ENCODE measurements at regions not wholly inside any gene's neighbourhood (a gene's known extent, or its start where the extent isn't known, plus 50 kb on each side); places are given as distances from the start of the nearest gene placed in this dataset.
"Not testable (repeated sequence)": the region's sequence is repeated elsewhere in the genome, so short reads cannot be mapped to it uniquely, and the experiment has no call there.

DNA sequence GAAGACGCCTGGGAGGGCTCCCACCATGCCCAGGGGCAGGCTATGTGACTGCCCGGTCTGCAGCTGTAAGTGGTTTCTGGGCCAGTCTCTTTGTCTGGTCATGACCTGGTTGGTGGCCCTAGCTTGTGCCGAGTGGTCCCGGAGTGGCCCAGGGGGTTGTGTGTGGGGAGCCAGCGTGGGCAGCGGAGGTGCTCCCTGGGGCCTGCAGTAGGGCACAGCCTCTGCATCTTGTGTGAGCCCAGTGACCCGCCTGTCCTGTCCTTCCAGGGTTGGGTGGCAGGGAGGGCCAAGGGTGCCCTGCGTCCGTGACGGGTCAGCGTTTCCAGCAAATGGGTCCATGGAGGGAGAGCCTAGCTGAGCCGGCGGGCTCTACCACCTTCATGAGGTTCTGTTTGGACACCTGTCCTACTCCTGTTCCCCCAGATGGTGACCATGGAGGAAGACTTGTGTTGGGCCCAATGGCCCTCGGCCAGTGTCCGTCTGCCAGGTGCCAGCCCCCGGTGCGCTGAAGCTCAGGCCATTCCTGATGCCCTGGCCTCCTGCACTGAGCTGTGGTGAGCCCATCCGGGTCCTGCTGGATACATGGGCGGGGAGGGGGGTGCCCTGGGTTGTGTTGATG lies 215.4 kb downstream of the SNRPN start:
- DNase-seq (ENCODE audit: low spot score) = no peak

DNA sequence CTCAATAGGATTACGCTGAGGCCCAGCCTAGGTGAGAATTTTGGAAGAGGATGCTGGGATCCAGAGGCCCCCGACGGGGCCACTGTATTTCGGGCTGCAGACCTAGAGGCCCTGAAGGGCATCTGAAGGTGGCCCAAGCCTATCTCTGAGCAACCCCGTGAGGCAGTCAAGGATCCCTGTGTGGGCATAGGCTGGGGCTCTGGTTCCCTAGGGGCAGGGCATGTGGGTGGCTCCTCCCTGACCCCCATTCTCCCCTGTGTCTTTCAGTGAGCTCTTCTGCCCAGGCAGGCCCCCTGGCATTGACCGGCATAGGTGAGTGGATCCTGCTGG lies 216.0 kb downstream of the SNRPN start:
- DNase-seq (ENCODE audit: low spot score) = no peak

DNA sequence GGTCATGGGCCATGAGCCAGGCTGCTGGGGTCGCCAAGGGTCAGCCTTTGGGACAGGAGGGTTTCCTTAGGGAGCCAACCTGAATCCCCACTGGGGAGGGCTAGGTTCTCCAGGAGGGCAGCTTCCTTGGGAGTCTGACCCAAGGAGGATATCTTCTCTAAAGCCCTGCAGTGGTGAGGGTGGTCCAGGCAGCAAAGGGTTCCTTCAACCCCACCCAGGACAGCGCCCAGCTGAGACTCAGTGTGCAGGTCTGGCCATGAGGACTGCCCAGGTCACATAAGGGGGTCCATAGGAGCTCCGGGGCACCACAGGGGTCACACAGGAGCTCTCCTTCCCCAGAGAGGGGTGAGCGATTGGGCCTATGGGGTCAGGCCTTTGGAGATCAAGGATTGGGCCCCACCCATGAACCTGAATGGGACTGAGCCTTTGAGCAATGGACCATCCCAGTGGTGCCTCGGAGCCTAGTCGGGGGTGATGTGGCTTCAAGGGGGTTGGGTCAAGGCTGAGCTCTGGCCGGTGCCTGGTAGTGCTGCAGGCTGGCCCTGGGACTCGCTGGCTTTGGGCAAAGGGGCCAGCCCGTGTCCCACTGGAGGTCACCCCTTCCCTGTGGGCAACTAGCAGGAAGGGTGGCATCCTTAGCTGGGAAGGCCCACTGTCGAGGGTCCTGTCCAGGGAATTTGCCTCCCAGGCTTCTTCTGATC lies 216.5 kb downstream of the SNRPN start:
- no peak for DNase-seq (ENCODE audit: low spot score)

DNA sequence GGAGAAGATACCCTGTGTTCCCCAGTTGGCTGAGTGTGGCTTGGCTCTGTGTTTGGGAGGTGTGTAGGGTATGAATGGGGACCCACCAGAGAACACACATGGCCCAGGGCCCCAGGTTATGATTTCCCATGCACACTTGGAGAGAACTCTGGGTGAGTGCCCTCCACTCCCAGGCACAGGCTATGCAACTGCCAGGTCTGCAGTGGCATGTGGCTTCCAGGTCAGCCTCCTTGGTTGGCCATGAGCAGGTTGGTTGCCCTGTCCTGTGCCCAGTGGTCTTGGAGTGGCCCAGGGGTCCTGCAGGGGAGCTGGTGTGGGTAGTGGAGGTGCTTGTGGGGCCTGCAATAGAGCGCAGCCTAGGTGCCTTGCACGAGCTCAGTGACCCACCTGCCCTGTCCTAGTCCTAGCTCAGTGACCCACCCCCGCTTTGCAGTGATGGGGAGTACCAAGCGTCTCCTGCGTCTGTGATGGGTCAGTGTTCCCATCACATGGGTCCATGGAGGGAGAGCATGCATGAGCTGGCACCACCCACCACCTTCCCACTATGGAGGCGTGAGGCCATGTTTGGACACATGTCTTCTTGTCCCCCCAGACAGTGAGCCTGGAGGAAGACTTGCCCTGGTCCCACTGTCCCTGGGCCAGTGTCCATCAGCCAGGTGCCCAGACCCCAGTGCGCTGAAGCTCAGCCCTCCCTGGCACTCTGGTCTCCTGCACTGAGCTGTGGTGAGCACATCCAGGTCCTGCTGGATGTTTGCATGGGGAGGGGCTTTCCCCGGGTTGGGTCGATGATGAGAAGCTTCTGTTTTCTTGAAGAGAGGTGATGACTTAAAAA lies 217.3 kb downstream of the SNRPN start:
- no peak for DNase-seq (ENCODE audit: low spot score)

GRCh38 chr15:25172691-25173090 lies 217.9 kb downstream of the SNRPN start:
- no peak for DNase-seq (ENCODE audit: low spot score)

DNA sequence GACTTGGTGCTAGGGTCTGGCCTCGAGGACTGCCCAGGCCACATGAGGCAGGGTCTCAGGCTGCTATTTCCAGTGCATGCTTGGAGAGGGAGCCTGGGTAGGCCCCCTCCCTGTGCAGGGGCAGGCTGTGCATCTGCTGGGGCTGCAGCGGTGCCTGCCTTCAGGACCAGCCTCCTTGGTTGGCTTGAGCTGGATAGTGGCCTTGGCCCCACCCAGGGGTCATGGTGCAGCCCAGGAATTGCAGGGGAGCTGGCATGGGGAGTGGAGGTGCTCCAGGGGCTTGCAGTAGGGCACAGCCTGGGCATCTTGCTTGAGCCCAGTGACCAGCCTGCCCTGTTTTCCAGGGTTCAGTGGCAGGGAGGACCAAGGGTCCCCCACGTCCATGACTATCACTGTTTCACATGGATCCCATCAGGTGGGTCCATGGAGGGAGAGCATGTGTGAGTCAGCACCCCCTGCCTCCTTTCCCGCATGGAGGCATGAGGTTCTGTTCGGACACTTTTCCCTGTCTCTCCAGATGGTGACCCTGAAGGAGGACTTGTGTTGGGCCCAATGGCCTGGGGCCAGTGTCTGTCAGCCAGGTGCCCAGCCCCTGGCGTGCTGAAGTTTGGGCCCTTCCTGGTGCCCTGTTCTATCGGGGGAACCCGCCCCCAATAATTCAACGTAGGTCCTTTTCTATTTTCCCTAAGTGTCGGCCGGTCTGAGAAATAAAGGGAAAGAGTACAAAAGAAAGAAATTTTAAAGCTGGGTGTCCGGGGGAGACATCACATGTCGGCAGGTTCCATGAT lies 218.6 kb downstream of the SNRPN start:
- no peak for DNase-seq (ENCODE audit: low spot score)

GRCh38 chr15:25174149-25174548 lies 219.4 kb downstream of the SNRPN start:
- not testable (repeated sequence) for DNase-seq (ENCODE audit: low spot score)

- no peak for DNase-seq (ENCODE audit: low spot score)
Measured at GRCh38 chr15:25175033-25175788, 220.4 kb downstream of the SNRPN start.

GRCh38 chr15:25175789-25176615 lies 221.2 kb downstream of the SNRPN start:
- DNase-seq (ENCODE audit: low spot score) = no peak

DNA sequence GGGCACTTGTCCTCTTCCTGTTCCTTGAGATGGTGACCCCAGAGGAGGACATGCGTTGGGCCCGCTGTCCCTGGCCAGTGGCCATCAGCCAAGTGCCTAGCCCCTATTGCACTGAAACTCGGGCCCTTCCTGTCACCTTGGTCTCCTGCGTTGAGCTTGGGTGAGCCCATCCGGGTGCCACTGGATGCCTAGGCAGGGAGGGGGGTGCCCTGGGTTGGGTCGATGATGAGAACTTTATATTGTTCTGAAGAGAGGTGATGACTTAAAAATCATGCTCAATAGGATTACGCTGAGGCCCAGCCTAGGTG lies 221.8 kb downstream of the SNRPN start:
- no peak for DNase-seq (ENCODE audit: low spot score)

- DNase-seq (ENCODE audit: low spot score) = no peak
Measured at GRCh38 chr15:25176991-25177954, 222.5 kb downstream of the SNRPN start.

GRCh38 chr15:25177955-25178801 lies 223.4 kb downstream of the SNRPN start:
- no peak for DNase-seq (ENCODE audit: low spot score)

- no peak for DNase-seq (ENCODE audit: low spot score)
Measured at GRCh38 chr15:25178835-25179672, 224.3 kb downstream of the SNRPN start.

GRCh38 chr15:25179673-25180511 lies 225.1 kb downstream of the SNRPN start:
- DNase-seq (ENCODE audit: low spot score) = no peak

DNA sequence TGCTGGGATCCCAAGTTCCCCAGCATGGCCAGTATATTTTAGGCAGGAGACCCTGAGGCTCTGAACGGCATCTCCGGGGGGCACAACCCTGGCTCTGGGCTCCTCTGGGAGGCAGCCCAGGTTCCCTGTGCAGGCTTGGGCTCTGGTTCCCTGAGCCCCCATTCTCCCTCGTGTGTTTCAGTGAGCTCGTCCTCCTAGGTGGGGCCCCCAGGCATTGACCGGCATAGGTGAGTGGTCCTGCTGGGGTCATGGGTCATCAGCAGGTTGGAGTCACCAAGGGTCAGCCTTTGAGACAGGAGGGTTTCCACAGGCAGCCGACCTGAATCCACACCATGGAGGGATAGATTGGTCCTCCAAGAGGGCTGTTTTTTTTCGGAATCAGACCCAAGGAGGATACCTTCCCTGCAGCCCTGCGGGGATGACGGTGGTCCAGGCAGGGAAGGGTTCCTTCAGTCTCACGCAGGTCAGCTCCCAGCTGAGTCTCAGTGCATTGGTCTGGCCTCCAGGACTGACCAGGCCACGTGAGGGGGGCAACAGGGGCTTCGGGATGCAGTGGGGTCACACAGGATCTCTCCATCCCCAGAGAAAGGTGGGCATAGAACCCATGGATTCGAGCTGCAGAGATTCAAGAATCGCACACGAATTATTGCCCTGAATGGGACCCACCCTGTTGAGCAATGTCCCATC lies 226.0 kb downstream of the SNRPN start:
- DNase-seq (ENCODE audit: low spot score) = no peak
